ENCODE measurements at regions not wholly inside any gene's neighbourhood (a gene's known extent, or its start where the extent isn't known, plus 50 kb on each side); places are given as distances from the start of the nearest gene placed in this dataset.

DNA sequence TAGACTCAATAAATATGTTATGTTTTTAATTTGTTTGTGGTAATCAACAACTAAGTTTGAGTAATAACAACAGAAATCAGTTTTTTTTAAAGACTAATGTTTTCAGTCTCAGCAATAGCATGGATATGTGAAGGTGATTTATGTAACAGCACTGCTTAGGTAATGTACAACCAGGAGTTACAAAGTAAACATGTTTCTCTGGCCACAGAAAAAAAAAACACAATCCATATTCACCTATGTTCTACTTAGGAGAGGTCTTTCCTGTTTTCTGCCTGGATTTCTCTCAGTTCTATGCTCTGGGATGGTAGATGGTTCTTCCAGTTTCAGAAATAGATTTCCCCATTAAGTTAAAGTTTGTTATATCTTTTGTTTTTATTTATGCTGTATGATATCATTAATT is 579.4 kb downstream of the SI start:
- no peak for TF ChIP-seq CTCF (IDR thresholded peaks at IDR 0.05; ENCODE audit: insufficient read depth, low read depth, low read length)
- Histone ChIP-seq H3K27me3 (ENCODE audit: control insufficient read depth, insufficient read depth, low read length) (no peaks in the 10 kb centered on the region), H3K36me3 (ENCODE audit: control insufficient read depth, insufficient read depth, low read length) (no peaks in the 10 kb centered on the region), H3K4me3 (ENCODE audit: low read depth, low read length) (no peak overlapping the region)
- no peak for DNase-seq (ENCODE audit: low read depth)
- POLR2A ChIA-PET, result no interaction called here
- CTCF ChIA-PET, result no interaction called here

DNA sequence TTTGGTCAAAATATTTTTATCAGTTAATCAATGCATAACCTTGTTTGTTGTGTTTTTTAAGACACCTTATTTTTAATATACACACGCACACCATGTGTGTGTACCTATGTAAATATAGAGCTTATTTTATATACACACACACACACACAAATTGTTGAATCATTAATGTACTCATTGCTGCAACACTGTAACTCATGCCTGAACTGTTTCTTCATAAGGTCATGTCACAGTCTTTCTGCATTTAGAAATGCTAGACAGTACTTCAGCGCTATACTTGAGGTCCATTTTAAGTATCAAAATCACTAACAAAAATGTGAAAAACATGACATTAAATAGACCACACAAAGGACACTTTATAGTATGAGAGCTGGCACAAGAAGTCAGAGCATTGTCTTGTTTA is 589.4 kb downstream of the SI start:
- Histone ChIP-seq H3K4me3 (ENCODE audit: low read depth, low read length) (no peak overlapping the region), H3K36me3 (ENCODE audit: control insufficient read depth, insufficient read depth, low read length) (no peaks in the 10 kb centered on the region), H3K27me3 (ENCODE audit: control insufficient read depth, insufficient read depth, low read length) (no peaks in the 10 kb centered on the region)
- TF ChIP-seq CTCF (IDR thresholded peaks at IDR 0.05; ENCODE audit: insufficient read depth, low read depth, low read length), result no peak
- DNase-seq (ENCODE audit: low read depth), result no peak
- POLR2A ChIA-PET, result no interaction called here
- CTCF ChIA-PET, result no interaction called here

GRCh38 chr3:164486150-164486549 is 592.1 kb downstream of the SI start:
- ChIA-PET POLR2A (no interaction called here), CTCF (interaction anchor here (0.9 kb wide), 1 partner anchor 10 kb away, joined by 4 read pairs; no protein-coding TSS in a partner anchor)
- no peak for TF ChIP-seq CTCF (IDR thresholded peaks at IDR 0.05; ENCODE audit: insufficient read depth, low read depth, low read length)

GRCh38 chr3:164479978-164480377 is 598.3 kb downstream of the SI start:
- TF ChIP-seq CTCF (IDR thresholded peaks at IDR 0.05; ENCODE audit: insufficient read depth, low read depth, low read length), result no peak
- no peaks in the 10 kb centered on the region for H3K27me3 ChIP-seq (ENCODE audit: control insufficient read depth, insufficient read depth, low read length)
- CTCF ChIA-PET, result no interaction called here
- H3K4me3 ChIP-seq (ENCODE audit: low read depth, low read length), result no peak overlapping the region
- H3K36me3 ChIP-seq (ENCODE audit: control insufficient read depth, insufficient read depth, low read length), result no peaks in the 10 kb centered on the region
- DNase-seq (ENCODE audit: low read depth), result no peak
- POLR2A ChIA-PET, result no interaction called here

More at GRCh38 chr3:164486150-164486549, 592.1 kb downstream of the SI start:
- Histone ChIP-seq H3K36me3 (ENCODE audit: control insufficient read depth, insufficient read depth, low read length) (no peaks in the 10 kb centered on the region), H3K4me3 (ENCODE audit: low read depth, low read length) (no peak overlapping the region), H3K27me3 (ENCODE audit: control insufficient read depth, insufficient read depth, low read length) (no peaks in the 10 kb centered on the region)
- DNase-seq (ENCODE audit: low read depth), result no peak

DNA sequence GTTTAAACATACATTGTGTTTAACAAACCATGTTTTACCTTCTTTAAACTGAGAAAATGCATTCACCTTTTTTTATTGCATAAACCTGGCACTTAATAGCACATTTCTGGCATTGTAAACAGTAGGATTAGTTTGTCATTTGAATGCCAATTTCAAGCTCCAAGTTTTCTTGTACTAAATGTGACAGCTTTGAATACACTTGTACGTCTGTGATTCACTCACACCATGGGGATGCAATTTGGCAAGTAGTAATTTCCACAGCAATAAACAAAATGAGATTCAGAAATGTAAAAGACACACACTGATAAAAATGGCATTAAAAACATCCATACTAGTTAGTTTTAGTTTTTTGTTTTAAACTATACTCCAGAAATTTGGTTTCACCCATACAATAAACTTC is 598.9 kb downstream of the SI start:
- TF ChIP-seq CTCF (IDR thresholded peaks at IDR 0.05; ENCODE audit: insufficient read depth, low read depth, low read length), result no peak
- CTCF ChIA-PET, result no interaction called here
- no peaks in the 10 kb centered on the region for H3K36me3 ChIP-seq (ENCODE audit: control insufficient read depth, insufficient read depth, low read length)
- no peak for DNase-seq (ENCODE audit: low read depth)
- H3K27me3 ChIP-seq (ENCODE audit: control insufficient read depth, insufficient read depth, low read length), result no peaks in the 10 kb centered on the region
- H3K4me3 ChIP-seq (ENCODE audit: low read depth, low read length), result no peak overlapping the region
- POLR2A ChIA-PET, result no interaction called here
